Activated naive CD4-positive, alpha-beta T cell (primary cell): ENCODE measurements at regions not wholly inside any gene's neighbourhood (a gene's known extent, or its start where the extent isn't known, plus 50 kb on each side); places are given as distances from the start of the nearest gene placed in this dataset.
"Not testable (repeated sequence)": the region's sequence is repeated elsewhere in the genome, so short reads cannot be mapped to it uniquely, and the experiment has no call there.

Experiments
- DNase-seq, 4 experiments: peaks; one replicate each; lab custom pipeline; 2025; lab: John Stamatoyannopoulos, UW

DNA sequence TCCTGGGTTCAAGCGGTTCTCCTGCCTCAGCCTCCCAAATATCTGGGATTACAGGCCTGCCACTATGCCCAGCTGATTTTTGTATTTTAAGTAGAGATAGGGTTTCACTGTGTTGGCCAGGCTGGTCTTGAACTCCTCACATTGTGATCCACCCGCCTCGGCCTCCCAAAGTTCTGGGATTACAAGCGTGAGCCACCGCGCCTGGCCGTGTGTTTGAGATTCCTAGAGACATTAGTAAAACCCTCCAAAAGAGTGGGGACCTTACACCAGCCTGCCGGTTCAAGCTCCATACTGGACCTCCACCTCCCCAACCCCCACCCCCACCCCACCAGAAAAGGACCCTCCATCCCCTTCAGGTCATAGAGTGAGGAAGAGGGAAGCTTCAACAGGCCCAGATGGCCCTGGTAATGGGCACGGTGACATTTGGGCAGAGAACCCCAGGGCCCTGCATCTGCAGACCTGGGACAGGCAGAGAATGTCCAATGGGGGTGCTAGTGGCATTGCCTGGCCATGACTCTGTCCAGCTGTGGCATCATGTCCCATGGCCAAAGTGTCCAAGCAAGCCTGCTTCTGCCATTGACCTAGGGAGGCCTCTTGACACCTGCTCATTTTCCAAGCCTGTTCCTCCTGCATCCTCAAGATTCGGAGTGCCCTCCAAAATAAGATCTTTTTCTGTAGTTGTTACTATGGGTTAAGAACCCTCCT is 108.9 kb upstream of the KLF13 start:
- no peak for DNase-seq

DNA sequence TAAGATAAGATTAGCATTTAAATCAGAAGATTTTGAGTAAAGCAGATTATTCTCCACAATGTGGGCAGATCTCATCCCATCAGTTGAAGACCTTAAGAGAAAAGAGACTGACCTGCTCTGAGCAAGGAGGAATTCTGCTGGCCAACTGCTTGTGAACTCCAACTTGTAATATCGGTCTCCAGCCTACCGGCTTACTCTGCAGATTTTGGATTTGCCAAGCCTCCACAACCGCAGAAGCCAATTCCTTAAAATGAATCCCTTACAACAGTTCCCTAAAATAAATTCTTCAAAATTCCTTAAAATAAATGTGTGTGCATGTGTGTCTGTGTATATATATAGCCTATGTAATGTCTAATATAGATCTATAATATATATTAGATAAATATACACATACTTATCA is 107.4 kb upstream of the KLF13 start:
- no peak for DNase-seq

DNA sequence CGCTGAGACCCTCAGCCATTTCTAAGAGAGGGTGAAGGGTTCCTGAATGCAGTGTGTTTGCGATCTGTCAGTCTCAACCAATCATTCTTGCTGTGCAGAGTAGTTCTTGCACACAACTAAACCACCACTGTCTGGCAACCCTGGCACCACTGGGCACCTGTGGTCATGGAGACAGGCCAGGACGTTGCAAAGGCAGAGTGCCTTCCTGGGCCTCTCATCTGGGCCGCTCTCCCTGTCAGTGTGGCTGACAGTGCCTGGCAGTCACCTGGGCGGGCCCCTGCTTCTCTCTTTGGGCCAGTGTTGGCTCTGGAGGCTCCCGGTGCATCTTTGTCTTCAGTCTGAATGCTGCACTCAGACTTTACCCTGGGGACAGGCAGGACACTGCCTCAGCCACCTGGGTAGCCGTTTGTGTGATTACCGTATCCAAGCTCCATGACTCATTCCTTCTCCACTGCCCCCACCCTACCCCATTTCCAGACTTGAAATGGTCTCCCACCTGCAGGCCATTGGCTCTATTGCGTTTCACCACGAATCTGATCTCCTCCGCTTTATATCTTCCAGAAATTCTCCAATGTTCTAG is 104.6 kb upstream of the KLF13 start:
- DNase-seq: no peak

DNA sequence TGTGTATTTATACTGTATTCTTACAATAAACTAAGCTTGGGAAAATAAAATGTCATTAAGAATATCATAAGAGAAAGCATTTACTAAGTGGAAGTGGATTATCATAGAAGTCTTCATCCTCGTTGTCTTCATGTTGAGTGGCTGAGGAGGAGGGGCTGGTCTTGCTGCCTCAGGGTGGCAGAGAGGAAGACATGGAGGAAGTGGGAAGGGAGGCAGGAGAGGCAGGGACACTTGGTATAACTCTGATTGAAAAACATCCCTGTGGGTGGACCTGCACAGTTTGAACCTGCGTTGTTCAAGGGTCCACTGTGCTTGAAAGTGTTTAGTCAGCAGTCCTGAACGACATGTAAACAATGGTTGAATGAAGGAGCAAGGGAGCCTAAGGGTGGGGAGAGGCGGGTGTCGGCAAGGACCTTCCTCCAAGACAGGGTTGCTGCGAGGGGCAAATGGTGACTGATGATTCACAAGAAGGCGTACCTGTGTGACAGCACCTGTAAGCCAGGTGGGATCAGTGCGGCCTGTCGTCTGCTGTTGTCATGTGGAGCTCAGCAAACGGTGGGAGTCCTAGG is 103.8 kb upstream of the KLF13 start:
- DNase-seq: no peak

DNA sequence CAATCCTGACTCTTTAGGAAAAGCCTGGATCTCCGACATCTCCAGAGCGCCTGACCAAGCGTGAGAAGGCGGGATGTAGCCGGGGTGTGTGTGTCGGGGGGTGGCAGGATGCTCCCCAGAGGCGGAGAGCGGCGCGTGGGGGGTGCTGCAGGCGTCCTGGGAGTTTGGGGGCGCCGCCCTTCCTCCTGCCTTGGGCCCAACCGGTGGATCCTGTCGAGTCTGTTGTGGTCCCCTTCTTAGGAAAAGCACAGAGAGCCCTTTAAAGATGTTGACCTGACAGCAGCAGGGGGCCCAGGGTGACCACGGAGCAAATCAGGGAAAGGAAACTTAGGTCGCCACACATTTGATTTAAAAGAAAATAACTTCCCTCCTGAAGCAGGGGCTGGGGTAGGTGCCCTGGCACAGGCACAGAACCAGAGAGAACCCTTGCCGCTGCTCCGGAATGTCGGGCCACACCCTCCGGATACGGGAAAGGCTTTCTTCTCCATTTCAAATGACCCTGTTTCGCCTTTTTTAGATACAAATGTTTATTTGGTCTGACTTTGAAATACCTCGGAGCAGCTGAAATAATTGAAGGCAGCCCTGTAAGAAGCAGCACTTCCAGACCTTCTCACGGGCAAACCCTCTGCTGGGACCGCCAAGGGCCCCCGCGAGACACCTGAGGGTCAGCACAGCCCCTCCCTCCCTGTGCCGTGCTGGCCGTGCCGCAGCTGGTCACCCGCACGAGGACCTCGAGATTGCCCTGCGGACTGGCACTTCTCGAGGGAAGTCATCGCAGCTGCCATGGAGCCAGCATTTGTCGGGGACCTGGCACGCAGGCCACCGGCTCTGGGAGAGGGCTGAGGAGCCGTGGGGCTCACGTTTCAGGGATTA is 102.9 kb upstream of the KLF13 start:
- DNase-seq: no peak

DNA sequence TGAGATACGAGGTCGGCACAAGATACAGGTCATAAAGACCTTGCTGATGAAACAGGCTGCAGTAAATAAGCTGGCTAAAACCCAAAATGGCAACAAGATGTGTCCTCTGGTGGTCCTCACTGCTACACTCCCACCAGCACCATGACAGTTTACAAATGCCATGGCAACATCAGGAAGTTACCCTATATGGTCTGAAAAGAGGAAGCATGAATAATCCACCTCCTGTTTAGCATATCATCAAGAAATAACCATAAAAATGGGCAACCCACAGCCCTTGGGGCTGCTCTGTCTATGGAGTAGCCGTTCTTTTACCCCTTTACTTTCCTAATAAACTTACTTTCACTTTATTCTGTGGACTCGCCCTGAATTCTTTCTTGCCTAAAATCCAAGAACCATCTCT is 102.0 kb upstream of the KLF13 start:
- DNase-seq: not testable (repeated sequence)

DNA sequence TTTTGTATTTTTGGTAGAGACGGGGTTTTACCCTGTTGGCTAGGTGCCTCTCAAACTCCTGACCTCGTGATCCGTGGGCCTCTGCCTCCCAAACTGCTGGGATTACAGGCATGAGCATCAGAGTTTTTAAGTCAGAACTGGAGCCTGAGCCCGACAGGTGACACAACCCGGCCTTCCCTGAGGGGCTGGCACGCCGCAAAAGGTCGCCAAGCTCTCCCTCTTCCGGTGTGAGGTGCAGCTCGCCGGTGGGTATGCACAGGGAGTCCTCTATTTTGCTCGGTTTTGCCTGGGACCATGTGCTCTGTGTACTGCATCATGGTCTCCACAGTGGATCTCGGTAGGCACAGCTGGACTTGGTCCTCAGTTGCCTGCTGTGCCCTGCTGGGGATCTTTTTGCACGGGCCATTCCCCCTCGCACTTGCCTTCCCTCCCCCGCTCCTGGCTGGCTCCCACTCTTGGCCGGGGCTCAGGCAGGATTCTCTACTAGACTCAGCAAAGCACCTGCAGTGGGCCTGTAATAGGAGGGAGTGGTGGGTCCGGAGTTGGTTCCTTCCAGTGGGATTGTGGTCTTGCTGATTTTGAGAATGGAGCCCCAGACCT is 101.2 kb upstream of the KLF13 start:
- no peak for DNase-seq

DNA sequence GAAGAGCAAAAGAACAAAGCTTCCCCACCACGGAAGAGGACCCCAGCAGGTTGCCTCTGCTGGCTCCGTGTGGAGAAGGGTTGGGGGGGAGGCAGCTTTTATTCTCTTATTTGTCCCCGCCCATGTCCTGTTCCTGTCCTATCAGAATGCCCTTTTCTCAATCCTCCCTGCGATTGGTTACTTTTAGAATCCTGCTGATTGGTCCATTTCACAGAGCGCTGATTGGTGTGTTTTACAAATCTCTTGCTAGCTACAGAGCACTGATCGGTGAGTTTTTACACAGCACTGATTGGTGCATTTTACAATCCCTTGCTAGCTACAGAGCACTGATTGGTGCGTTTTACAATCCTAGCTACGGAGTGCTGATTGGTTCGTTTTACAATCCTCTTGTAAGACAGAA is 100.6 kb upstream of the KLF13 start:
- DNase-seq: no peak

DNA sequence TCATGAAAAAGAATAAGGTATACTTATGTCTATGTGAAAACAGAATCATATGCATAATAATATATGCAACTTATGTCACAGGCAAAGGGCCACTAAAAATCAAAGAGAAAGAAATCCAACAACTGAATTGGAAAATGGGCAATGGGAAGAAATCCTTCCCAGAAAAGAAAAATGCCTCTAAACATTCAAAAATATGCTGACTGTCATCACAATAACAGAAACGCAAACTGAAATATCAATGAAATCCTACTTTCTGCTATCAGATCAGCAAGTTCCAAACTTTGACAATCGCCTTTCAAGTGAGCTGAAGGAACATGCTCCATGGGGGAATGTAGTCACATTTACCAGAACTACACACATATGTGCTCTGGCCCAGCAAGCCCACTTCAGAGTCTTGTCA is 99.4 kb upstream of the KLF13 start:
- DNase-seq: no peak

DNA sequence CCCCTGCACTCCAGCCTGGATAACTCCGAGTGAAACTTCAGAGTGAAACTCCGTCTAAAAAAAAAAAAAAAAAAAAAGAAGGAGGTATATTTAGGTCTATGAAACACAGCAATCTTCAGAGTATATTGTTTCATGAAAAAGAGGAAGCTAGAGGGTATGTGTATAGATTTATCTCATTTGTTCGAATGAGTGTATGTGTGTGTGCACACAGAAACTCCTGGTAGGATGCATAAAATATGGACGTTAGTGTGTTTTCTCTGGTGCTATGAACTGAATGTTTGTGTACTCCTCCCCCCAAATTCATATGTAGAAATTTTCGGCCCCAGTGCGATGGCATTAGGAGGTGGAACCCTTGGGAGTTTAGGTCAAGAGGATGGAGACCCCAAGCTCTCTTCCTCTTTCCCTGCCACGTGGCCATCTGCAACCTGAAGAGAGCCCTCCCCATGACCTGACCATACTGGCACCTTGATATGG is 98.6 kb upstream of the KLF13 start:
- no peak for DNase-seq

DNA sequence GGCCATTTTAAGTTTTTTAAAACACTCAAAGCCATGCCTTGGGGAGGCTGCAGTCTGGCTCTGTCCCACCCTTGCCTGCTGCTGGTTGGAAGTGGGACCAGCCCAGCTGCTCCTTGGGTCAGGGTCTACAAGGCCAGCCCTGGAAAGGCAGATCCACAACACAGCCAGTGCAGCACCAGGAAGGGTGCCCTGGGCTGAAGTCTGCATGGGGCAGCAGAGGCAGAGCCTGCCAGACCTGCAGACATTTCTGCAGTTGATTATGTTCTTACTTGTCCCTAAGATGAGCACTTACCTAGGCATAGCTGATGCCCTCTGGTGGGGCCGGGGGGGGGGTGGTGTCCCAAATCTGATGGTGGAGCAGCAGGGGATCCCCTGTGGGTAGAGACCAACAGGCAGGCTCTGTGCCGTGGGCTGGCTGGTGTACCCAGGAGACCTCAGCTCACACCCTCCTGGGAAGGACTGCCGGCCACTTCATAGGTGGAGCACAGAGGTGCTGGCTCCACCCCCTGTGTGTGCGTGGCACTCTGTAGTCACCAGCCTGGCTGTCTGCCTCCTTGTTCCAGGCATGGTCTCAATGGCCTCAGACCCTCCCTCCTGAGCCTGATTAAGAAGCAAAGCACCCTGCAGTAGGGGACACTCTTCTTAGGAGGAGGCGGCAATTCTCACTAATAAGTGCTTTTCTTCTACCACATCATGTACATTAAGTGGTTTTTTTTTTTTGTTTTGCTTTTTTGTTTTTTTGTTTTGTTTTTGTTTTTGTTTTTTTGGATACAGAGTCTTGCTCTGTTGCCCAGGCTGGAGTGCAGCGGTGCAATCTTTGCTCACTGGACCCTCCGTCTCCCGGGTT is 97.4 kb upstream of the KLF13 start:
- no peak for DNase-seq

DNA sequence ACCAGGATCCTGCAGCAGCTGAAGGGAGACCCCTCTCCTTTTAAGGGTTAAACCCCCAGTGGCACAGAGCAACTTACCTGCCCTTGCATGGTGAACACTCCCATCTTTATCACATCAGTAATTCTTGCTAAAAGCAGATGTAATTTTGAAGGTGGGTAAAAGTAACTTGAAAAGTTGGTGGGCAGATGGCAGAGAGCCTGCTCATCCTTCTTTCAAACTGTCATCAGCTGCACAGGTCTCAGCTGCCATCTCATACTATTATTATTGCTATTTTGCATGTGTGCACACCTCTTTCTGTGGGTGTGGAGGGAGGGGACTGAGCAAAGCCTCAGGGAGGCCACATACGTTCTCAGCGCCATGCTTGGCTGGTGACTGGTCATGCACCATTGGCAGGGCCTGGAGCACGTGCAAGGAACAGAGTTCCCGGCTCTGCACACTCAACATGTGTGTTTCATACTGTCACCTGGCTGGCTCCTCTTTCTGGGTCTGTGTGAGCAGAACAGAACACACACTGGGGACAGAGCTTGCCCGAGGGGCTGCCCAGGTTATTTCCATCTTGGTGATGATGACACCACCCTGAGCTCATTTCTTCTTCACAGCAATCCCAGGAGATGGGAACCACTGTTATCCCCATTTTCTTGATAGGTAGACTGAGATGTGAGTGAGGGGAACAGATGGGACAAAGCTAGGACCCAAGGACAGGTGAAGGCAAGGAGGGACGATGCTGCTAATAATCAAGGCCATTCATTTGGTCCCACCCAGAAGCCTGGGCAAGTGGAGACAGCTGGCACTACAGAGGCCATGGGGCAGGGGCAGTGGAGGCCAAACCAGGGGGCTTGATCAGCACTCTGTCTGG is 95.8 kb upstream of the KLF13 start:
- DNase-seq: no peak

DNA sequence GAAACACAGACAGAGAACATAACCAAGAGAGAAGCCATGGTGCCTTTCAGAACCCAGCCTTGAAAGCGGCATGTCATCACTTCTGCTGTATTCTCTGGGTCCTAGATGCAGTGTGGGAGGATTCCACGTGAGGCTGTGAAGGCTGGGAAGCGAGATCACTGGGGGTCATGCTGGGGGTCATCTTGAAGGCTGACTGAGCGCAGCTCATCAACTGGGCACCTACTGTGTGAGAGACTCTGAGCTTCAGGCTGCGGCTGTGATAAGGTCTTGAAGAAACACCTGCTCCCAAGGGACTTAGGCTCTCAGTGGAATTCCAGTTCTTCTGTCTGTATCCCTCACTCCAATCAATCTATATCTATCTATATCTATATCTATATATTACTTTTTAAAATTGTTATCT is 91.8 kb upstream of the KLF13 start:
- no peak for DNase-seq

DNA sequence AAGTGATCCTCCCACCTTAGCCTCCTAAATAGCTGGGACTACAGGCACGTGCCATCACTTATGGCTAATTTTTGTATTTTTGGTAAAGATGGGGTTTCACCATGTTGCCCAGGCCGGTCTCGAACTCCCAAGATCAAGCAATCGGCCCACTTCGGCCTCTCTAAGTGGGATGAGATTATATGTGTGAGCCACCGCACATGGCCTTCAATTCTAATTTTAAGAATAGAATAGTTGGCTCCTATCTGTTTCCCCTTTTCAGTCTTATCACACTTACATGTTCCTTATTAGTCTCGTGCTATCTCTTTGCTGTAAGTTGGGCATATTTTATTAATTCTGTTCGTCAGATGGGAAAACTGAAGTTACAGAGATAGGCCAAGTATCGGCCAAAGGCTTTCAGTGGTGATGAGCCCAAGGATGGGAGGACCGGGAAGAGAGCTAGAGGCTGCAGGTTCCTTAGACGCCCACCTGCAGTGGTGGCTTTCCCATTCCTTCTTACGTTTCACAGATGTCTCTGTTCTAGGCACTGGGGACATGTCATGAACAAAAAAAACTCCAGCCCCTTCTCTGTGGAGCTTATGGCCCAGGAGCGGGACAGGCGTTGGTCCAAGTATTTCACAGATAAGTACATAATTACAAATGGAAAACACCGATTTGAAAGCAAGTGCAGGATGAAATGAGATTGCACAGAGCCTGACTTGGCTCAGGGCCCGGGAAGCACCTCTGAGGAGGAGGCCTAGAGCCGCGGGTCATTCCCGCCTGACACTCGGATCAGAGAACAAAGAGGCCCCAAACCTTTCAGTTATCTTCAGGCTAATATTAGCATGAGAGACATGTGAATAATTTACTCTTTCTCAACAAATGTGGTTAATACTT is 91.1 kb upstream of the KLF13 start:
- no peak for DNase-seq

DNA sequence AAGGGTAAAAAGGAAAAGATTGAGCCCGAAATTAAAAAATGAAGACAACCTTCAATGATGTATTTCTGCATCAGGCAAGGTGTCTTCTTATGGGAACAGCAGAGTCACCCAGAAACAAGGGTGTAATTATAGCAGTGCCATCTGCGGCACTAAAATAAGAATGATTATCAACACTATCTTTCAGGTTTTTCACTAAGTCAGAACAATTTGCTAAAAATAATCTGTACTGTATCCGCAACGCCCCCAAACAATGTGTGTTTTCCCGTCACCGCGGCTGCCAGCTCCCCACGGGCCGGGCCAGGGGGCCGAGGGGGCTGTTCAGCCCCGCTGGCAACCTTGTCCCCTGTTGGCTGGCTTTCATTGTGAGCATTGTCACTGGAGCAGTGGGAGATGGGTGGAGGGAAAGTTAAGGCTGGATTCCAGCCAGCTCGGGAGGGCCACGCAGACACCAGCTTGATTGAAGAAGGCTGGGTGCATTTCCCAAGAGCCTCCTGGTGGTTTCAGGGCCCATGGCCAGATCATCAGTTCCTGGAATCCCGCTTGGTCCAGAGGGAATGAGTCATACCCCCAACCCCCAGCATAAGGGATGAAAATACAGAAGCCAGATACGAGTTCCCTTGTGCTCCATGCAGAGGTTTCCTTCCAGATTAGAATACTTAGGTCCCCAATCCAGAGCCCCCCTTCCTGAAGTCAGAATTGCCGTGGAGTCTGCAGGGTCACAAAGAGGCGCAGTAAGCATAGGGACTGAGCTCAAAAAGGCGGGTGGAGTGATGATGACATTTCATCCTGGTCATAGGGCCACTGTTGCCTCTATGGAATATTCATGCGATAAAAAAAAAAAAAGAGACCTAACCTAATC is 90.2 kb upstream of the KLF13 start:
- DNase-seq: no peak

DNA sequence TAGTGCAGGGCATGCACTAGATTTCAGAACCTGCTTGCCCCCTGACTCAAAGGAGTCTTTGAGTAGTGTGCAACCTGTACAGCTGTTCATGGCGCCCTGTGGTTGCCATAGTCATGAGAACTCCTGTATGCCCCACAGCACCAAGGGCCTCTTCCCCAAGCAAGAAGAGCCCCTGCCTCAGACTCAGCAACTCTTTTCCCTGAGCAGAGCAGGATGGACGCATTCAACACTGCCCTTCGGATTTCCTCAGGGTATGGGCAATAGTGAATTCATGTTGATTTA is 89.7 kb upstream of the KLF13 start:
- no peak for DNase-seq

DNA sequence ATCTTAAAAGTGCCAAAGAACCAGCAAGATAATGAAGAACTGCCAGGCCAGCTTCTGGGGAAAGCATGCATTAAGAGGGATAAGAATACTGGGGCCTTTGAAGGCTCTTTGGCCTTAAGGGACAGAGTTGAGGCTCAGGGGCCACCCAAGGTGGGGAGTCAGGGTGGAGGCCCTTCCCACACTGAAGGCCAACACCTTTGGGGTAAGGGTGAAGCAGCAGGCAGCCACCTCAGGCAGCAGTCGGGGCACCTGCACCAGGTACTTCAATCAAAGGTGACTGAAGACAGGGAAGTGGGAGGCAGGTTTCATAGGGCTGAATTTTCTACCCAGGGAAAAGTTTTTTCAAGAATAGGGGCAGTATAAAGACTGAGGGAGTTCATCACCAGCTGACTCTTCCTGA is 87.7 kb upstream of the KLF13 start:
- no peak for DNase-seq

DNA sequence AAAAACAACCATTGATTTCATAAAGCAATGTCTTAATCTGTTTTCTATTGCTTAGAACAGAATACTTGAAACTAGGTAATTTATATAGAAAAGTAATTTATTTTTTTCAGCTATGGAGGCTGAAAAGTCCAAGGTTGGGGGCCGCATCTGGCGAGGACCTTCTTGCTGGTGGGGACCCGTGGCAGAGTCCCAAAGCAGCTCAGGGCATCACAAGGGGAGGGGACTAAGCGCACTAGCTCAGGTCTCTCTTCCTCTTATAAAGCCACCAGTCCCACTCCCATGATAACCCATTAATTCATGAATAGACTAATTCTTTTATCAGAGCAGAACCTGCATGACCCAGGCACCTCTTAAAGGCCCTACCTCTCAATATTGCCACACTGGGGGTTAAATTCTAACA is 87.2 kb upstream of the KLF13 start:
- no peak for DNase-seq
